Neural progenitor cell (in vitro differentiated cells): ENCODE measurements at regions not wholly inside any gene's neighbourhood (a gene's known extent, or its start where the extent isn't known, plus 50 kb on each side); places are given as distances from the start of the nearest gene placed in this dataset.

Source experiments
- DNase-seq: peaks from one replicate; pipeline ENCODE4 v3.0.0-alpha.2; 2016; ENCODE audit warnings: low spot score
- H2AFZ ChIP-seq: fragments of 200-600 bp; sonication (generic); replicated peaks from 2 replicates; pipeline ENCODE4 v1.6.1; 2016; ENCODE audit warnings: antibody characterized with exemption
- H3F3A ChIP-seq: fragments of 200-600 bp; sonication (generic); 2 replicates; pipeline ENCODE4 v1.6.1; 2016; ENCODE audit warnings: antibody characterized with exemption, low read depth
- H3K27ac ChIP-seq: fragments of 200-600 bp; sonication (generic); 2 replicates; pipeline ENCODE4 v1.5.1; 2016; ENCODE audit warnings: mild to moderate bottlenecking
- H3K27me3 ChIP-seq: fragments of 200-600 bp; sonication (generic); 2 replicates; pipeline ENCODE4 v1.6.1; 2016; ENCODE audit warnings: mild to moderate bottlenecking, moderate library complexity
- H3K36me3 ChIP-seq: fragments of 200-600 bp; sonication (generic); 2 replicates; pipeline ENCODE4 v1.5.1; 2016
- H3K4me1 ChIP-seq: fragments of 200-600 bp; sonication (generic); 2 replicates; pipeline ENCODE4 v1.6.1; 2016; ENCODE audit warnings: mixed run types
- H3K4me2 ChIP-seq: fragments of 200-600 bp; sonication (generic); 2 replicates; pipeline ENCODE4 v1.6.1; 2016
- H3K4me3 ChIP-seq: fragments of 200-600 bp; sonication (generic); 2 replicates; pipeline ENCODE4 v1.5.1; 2016
- H3K79me2 ChIP-seq: fragments of 200-600 bp; sonication (generic); 2 replicates; pipeline ENCODE4 v1.6.1; 2016; ENCODE audit warnings: low read depth
- H3K9ac ChIP-seq: fragments of 200-600 bp; sonication (generic); 2 replicates; pipeline ENCODE4 v1.6.1; 2016
- H3K9me3 ChIP-seq: fragments of 200-600 bp; sonication (generic); 2 replicates; pipeline ENCODE4 v1.5.1; 2016; ENCODE audit warnings: low read depth
- H4K20me1 ChIP-seq: fragments of 200-600 bp; sonication (generic); 2 replicates; pipeline ENCODE4 v1.6.1; 2016; ENCODE audit warnings: low read depth
- H3K27ac Mint-ChIP-seq: 3 replicates; pipeline ENCODE4 v1.8.0; 2021; ENCODE audit warnings: mixed read lengths
- H3K27me3 Mint-ChIP-seq: 2 replicates; pipeline ENCODE4 v1.8.0; 2022; ENCODE audit warnings: low read depth, mild to moderate bottlenecking, inconsistent platforms, moderate library complexity, mixed read lengths; ENCODE audit not compliant: insufficient read depth
- H3K36me3 Mint-ChIP-seq: 3 replicates; pipeline ENCODE4 v1.8.0; 2021; ENCODE audit warnings: mixed read lengths
- H3K4me1 Mint-ChIP-seq: 3 replicates; pipeline ENCODE4 v1.8.0; 2021; ENCODE audit warnings: mixed read lengths
- H3K4me3 Mint-ChIP-seq: 3 replicates; pipeline ENCODE4 v1.8.0; 2021; ENCODE audit warnings: mild to moderate bottlenecking, moderate library complexity, mixed read lengths
- H3K9me3 Mint-ChIP-seq: 3 replicates; pipeline ENCODE4 v1.8.0; 2020; ENCODE audit warnings: mixed read lengths
- EZH2 ChIP-seq: fragments of 200-600 bp; sonication (generic); IDR thresholded peaks from 2 replicates; pipeline ENCODE4 v1.6.1; 2017; ENCODE audit warnings: antibody characterized with exemption, mild to moderate bottlenecking, moderate library complexity
- EZH2phosphoT487 ChIP-seq: fragments of 200-600 bp; sonication (generic); IDR thresholded peaks from 2 replicates; pipeline ENCODE4 v1.6.1; 2017; ENCODE audit warnings: antibody characterized with exemption
- TF ChIP-seq, protein P1 (sequence below): fragments of 200-600 bp; sonication (generic); IDR thresholded peaks from 2 replicates; pipeline ENCODE4 v1.5.1; 2017; ENCODE audit warnings: antibody characterized with exemption, mild to moderate bottlenecking

DNA sequence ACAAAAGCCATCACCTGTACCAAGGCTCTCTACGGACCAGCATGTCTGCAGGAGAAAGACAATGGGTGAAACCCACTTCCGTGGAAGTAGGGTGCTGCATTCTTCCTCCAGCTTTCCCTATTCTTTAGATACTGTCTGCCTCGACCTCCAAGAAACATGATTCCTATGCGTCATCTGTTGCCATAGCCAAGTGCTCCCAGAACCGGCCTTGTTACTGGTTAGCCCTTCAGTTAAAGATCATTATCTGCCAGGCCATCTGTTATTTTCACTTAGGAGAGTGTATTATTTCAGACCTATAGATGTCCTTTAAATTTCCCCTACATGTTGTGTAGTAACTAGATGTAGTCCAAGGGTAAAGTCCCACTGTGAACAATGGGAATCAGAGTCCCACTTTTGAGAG, 89.0 kb upstream of the KIAA1217 start:
- Histone ChIP-seq H3K4me2 (no peak overlapping the region), H3K9ac (no peak overlapping the region), H3K4me1 (peaks cover 16% of the 10 kb centered on the region), H3K9me3 (no peaks in the 10 kb centered on the region), H2AFZ (no peak overlapping the region), H3K36me3 (no peaks in the 10 kb centered on the region), H3K27me3 (no peaks in the 10 kb centered on the region), H3K27ac (no peak overlapping the region), H4K20me1 (no peaks in the 10 kb centered on the region), H3K4me3 (no peak overlapping the region), H3F3A (peaks cover 13% of the 10 kb centered on the region), H3K79me2 (no peaks in the 10 kb centered on the region)
- Mint-ChIP-seq H3K9me3 (no peaks in the 10 kb centered on the region), H3K4me3 (no peak overlapping the region), H3K36me3 (no peaks in the 10 kb centered on the region), H3K27me3 (peaks cover 2% of the 10 kb centered on the region), H3K27ac (no peak overlapping the region), H3K4me1 (peaks cover 22% of the 10 kb centered on the region)
- no peak for TF ChIP-seq EZH2phosphoT487
- TF ChIP-seq, protein P1, sequence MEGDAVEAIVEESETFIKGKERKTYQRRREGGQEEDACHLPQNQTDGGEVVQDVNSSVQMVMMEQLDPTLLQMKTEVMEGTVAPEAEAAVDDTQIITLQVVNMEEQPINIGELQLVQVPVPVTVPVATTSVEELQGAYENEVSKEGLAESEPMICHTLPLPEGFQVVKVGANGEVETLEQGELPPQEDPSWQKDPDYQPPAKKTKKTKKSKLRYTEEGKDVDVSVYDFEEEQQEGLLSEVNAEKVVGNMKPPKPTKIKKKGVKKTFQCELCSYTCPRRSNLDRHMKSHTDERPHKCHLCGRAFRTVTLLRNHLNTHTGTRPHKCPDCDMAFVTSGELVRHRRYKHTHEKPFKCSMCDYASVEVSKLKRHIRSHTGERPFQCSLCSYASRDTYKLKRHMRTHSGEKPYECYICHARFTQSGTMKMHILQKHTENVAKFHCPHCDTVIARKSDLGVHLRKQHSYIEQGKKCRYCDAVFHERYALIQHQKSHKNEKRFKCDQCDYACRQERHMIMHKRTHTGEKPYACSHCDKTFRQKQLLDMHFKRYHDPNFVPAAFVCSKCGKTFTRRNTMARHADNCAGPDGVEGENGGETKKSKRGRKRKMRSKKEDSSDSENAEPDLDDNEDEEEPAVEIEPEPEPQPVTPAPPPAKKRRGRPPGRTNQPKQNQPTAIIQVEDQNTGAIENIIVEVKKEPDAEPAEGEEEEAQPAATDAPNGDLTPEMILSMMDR: no peak
- no peak for TF ChIP-seq EZH2
- no peak for DNase-seq

DNA sequence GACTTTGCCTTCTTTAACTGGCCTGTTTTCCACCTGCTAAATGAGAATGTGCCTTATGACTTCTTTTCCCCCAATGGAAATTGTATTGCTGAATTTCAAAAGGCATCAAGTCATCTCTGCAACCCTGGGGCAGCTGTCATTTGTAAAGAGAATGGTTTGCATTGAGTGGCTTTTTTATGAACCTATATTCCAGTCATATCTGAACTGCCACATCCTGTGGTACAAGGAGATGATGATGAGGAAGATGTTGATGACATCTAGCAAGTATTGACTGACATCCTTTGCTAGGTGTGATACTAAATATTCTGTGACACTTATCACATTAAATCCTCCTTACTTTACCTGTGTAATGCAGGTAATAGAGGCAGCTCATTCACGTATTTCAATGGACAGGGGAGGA, 88.3 kb upstream of the KIAA1217 start:
- peaks cover 22% of the 10 kb centered on the region for H3K4me1 Mint-ChIP-seq
- no peak overlapping the region for H3K4me3 Mint-ChIP-seq

DNA sequence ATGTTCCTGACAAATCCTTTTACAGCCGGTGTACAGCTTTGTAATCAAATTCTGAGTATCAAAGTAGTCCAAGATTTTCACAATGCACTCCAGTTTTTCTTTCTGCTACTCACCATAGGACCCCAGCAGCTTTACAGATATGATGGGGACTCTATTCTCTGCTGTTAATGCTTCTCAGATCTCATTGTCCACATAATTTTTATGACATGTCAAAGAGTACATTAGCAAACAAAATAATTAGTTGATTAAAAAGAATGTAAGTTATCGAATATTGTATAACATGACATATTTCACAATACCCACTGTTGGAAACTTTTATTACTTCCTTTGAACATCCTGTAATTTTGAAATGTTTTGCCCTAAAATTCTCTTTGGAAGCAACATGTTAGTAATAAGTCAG, 81.4 kb upstream of the KIAA1217 start:
- Histone ChIP-seq H3K27me3 (no peaks in the 10 kb centered on the region), H3K4me1 (peaks cover 20% of the 10 kb centered on the region), H3K9ac (no peak overlapping the region), H3K27ac (no peak overlapping the region), H3K9me3 (no peaks in the 10 kb centered on the region), H3K36me3 (no peaks in the 10 kb centered on the region), H4K20me1 (no peaks in the 10 kb centered on the region), H3K4me3 (no peak overlapping the region), H3F3A (no peaks in the 10 kb centered on the region), H2AFZ (no peak overlapping the region), H3K79me2 (no peaks in the 10 kb centered on the region), H3K4me2 (no peak overlapping the region)
- TF ChIP-seq, protein P1: no peak
- TF ChIP-seq EZH2phosphoT487: no peak
- TF ChIP-seq EZH2: no peak
- Mint-ChIP-seq H3K27me3 (peaks cover 3% of the 10 kb centered on the region), H3K36me3 (peaks cover 4% of the 10 kb centered on the region), H3K4me1 (peaks cover 36% of the 10 kb centered on the region), H3K27ac (no peak overlapping the region), H3K9me3 (peaks cover 10% of the 10 kb centered on the region), H3K4me3 (no peak overlapping the region)
- DNase-seq: no peak

More for the DNA sequence above, 88.3 kb upstream of the KIAA1217 start:
- Mint-ChIP-seq H3K9me3 (peaks cover 3% of the 10 kb centered on the region), H3K27me3 (peaks cover 5% of the 10 kb centered on the region), H3K27ac (no peak overlapping the region), H3K36me3 (peaks cover 1% of the 10 kb centered on the region)
- Histone ChIP-seq H4K20me1 (no peaks in the 10 kb centered on the region), H3K79me2 (no peaks in the 10 kb centered on the region), H3F3A (peaks cover 13% of the 10 kb centered on the region), H3K4me2 (no peak overlapping the region), H3K9me3 (no peaks in the 10 kb centered on the region), H2AFZ (no peak overlapping the region), H3K9ac (no peak overlapping the region), H3K4me1 (peaks cover 18% of the 10 kb centered on the region), H3K36me3 (no peaks in the 10 kb centered on the region), H3K4me3 (no peak overlapping the region), H3K27me3 (no peaks in the 10 kb centered on the region), H3K27ac (no peak overlapping the region)
- TF ChIP-seq, protein P1: no peak
- TF ChIP-seq EZH2 (no peak), EZH2phosphoT487 (no peak)
- DNase-seq: no peak
